CD4-positive, alpha-beta T cell treated with Interleukin-4 for 4 hours (primary cell): ENCODE measurements at regions not wholly inside any gene's neighbourhood (a gene's known extent, or its start where the extent isn't known, plus 50 kb on each side); places are given as distances from the start of the nearest gene placed in this dataset.

Experiments used
- DNase-seq: peaks from one replicate; pipeline ENCODE4 v3.0.0-alpha.2; 2020

GRCh38 chr1:9419369-9420041, 119.8 kb upstream of the SLC25A33 start:
- no peak for DNase-seq

GRCh38 chr1:9420835-9421532, 118.3 kb upstream of the SLC25A33 start:
- DNase-seq = no peak

- no peak for DNase-seq
Observed at GRCh38 chr1:9421533-9421873, 117.8 kb upstream of the SLC25A33 start.

- DNase-seq = no peak
Observed at GRCh38 chr1:9422321-9422720, 116.9 kb upstream of the SLC25A33 start.

GRCh38 chr1:9422911-9423505, 116.3 kb upstream of the SLC25A33 start:
- DNase-seq = no peak

- DNase-seq = no peak
Observed at GRCh38 chr1:9424261-9424660, 115.0 kb upstream of the SLC25A33 start.

GRCh38 chr1:9425859-9426258, 113.4 kb upstream of the SLC25A33 start:
- DNase-seq = no peak

- peak; percentile 83 for DNase-seq
Observed at GRCh38 chr1:9426291-9426711, 113.0 kb upstream of the SLC25A33 start.

GRCh38 chr1:9427388-9427787, 111.9 kb upstream of the SLC25A33 start:
- no peak for DNase-seq

- peak; percentile 100 for DNase-seq
Observed at GRCh38 chr1:9428601-9429341, 110.5 kb upstream of the SLC25A33 start.

GRCh38 chr1:9429342-9429711, 109.9 kb upstream of the SLC25A33 start:
- no peak for DNase-seq

GRCh38 chr1:9434247-9435152, 104.8 kb upstream of the SLC25A33 start:
- DNase-seq = no peak

- DNase-seq = no peak
Observed at GRCh38 chr1:9435153-9435636, 104.1 kb upstream of the SLC25A33 start.

GRCh38 chr1:9435854-9436640, 103.2 kb upstream of the SLC25A33 start:
- no peak for DNase-seq

- no peak for DNase-seq
Observed at GRCh38 chr1:9437961-9438430, 101.3 kb upstream of the SLC25A33 start.

- no peak for DNase-seq
Observed at GRCh38 chr1:9438431-9439073, 100.7 kb upstream of the SLC25A33 start.

GRCh38 chr1:9439074-9439761, 100.0 kb upstream of the SLC25A33 start:
- no peak for DNase-seq

- no peak for DNase-seq
Observed at GRCh38 chr1:9440261-9440660, 99.0 kb upstream of the SLC25A33 start.

- no peak for DNase-seq
Observed at GRCh38 chr1:9440763-9441194, 98.5 kb upstream of the SLC25A33 start.

GRCh38 chr1:9441451-9442133, 97.7 kb upstream of the SLC25A33 start:
- no peak for DNase-seq
